ENCODE measurements at regions not wholly inside any gene's neighbourhood (a gene's known extent, or its start where the extent isn't known, plus 50 kb on each side); places are given as distances from the start of the nearest gene placed in this dataset.
"Not testable (repeated sequence)": the region's sequence is repeated elsewhere in the genome, so short reads cannot be mapped to it uniquely, and the experiment has no call there.

- ATAC-seq: no peak
- no peak overlapping the region for H3K4me3 ChIP-seq
- no peaks in the 10 kb centered on the region for H3K9me3 ChIP-seq
- no peaks in the 10 kb centered on the region for H3K4me1 ChIP-seq
- H3K36me3 ChIP-seq: no peaks in the 10 kb centered on the region
- DNase-seq: no peak
- in situ Hi-C loops (cut with MboI; ENCODE audit: low sequenced_read_pairs in 4 of 4): no loop called here
- TF ChIP-seq POLR2A (IDR thresholded peaks at IDR 0.05): no peak
- no peak overlapping the region for H3K27ac ChIP-seq
- intact Hi-C loops (cut with DNase I; ENCODE audit: low total_unique reads): no loop called here
- no peaks in the 10 kb centered on the region for H3K27me3 ChIP-seq
Measured at GRCh38 chr5:101009758-101010519, 106.9 kb upstream of the ST8SIA4 start.

DNA sequence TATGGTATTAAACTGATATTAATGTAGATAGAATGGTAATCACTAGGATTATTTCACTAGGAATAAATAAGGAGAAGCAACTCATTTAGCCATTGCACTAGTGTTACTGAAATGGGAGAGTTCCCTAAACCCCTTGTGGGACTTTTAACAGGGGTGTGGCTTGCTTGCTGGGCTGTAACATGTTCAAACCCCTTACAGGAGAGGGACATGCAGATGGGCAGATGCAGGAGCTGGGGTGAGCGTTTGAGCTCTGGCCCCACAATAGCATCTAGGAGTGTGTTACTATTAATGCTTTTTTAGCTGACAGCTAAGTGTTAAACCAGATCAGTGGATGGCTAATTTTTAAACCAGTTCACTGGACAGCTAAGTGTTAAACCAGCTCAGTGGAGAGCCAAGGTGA is 89.3 kb upstream of the ST8SIA4 start:
- H3K4me1 ChIP-seq: no peaks in the 10 kb centered on the region
- in situ Hi-C loops (cut with MboI; ENCODE audit: low sequenced_read_pairs in 4 of 4): no loop called here
- TF ChIP-seq POLR2A (IDR thresholded peaks at IDR 0.05): no peak
- TF ChIP-seq, protein P1, sequence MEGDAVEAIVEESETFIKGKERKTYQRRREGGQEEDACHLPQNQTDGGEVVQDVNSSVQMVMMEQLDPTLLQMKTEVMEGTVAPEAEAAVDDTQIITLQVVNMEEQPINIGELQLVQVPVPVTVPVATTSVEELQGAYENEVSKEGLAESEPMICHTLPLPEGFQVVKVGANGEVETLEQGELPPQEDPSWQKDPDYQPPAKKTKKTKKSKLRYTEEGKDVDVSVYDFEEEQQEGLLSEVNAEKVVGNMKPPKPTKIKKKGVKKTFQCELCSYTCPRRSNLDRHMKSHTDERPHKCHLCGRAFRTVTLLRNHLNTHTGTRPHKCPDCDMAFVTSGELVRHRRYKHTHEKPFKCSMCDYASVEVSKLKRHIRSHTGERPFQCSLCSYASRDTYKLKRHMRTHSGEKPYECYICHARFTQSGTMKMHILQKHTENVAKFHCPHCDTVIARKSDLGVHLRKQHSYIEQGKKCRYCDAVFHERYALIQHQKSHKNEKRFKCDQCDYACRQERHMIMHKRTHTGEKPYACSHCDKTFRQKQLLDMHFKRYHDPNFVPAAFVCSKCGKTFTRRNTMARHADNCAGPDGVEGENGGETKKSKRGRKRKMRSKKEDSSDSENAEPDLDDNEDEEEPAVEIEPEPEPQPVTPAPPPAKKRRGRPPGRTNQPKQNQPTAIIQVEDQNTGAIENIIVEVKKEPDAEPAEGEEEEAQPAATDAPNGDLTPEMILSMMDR (IDR thresholded peaks at IDR 0.05 in 4 of 5, conservative IDR thresholded peaks at IDR 0.05 in 1 of 5): no peak
- no peak for DNase-seq
- ATAC-seq: no peak
- H3K36me3 ChIP-seq: no peaks in the 10 kb centered on the region
- H3K27ac ChIP-seq: no peak overlapping the region
- H3K4me3 ChIP-seq: no peak overlapping the region
- no peaks in the 10 kb centered on the region for H3K27me3 ChIP-seq
- intact Hi-C loops (cut with DNase I; ENCODE audit: low total_unique reads): no loop called here
- H3K9me3 ChIP-seq: no peaks in the 10 kb centered on the region

DNA sequence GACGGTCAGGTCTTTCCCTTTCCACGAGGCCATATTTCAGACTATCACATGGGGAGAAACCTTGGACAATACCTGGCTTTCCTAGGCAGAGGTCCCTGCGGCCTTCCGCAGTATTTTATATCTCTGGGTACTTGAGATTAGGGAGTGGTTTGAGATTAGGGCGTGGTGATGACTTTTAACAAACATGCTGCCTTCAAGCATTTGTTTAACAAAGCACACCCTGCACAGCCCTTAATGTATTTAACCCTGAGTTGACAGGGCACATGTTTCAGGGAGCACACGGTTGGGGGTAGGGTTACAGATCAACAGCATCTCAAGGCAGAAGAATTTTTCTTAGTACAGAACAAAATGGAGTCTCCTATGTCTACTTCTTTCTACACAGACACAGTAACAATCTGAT is 80.5 kb upstream of the ST8SIA4 start:
- ATAC-seq; intact Hi-C loops (cut with DNase I; ENCODE audit: low total_unique reads); H3K27me3 ChIP-seq; DNase-seq; H3K4me1 ChIP-seq; H3K9me3 ChIP-seq; H3K36me3 ChIP-seq; H3K27ac ChIP-seq; H3K4me3 ChIP-seq; in situ Hi-C loops (cut with MboI; ENCODE audit: low sequenced_read_pairs in 4 of 4): not testable (repeated sequence)

- ATAC-seq (no peak), DNase-seq (no peak)
- H3K27ac ChIP-seq: no peak overlapping the region
- H3K4me1 ChIP-seq: no peaks in the 10 kb centered on the region
- H3K9me3 ChIP-seq: no peaks in the 10 kb centered on the region
- H3K27me3 ChIP-seq: no peaks in the 10 kb centered on the region
- intact Hi-C loops (cut with DNase I; ENCODE audit: low total_unique reads): no loop called here
- no peaks in the 10 kb centered on the region for H3K36me3 ChIP-seq
- no peak overlapping the region for H3K4me3 ChIP-seq
- TF ChIP-seq POLR2A (IDR thresholded peaks at IDR 0.05): no peak
- TF ChIP-seq, protein P1 (IDR thresholded peaks at IDR 0.05 in 4 of 5, conservative IDR thresholded peaks at IDR 0.05 in 1 of 5): no peak
- in situ Hi-C loops (cut with MboI; ENCODE audit: low sequenced_read_pairs in 4 of 4): no loop called here
Measured at GRCh38 chr5:100974082-100974481, 71.0 kb upstream of the ST8SIA4 start.

DNA sequence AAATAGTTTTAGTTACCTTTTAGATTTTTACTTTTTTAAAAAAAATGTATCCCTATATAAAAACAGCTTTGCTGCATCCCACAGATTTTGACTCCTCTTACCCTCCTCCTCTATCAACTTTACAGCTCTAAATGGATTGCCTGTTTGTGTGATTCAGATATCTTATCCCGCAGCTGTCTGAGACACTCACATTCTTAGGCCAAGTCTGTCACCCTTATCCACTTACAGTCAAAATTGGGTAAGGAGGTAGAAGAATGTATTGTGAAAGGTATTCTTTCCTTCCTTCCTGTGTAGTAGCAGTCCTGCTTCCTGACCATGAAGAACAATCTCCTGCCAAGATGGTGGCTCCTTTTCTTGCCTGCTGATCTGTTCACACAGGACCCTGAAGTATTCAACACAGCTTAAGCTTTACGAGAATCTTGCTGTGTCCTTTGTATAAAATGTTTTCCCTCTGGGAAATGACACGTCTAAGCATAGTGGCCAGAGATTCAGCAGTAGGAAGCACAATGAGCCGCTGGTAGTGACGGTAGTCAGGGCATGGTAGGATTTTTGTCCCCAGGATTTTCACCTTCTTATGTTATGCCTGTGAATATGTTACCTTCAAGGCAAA is 67.7 kb upstream of the ST8SIA4 start:
- ATAC-seq: no peak
- no peaks in the 10 kb centered on the region for H3K4me1 ChIP-seq
- in situ Hi-C loops (cut with MboI; ENCODE audit: low sequenced_read_pairs in 4 of 4) (no loop called here), intact Hi-C loops (cut with DNase I; ENCODE audit: low total_unique reads) (no loop called here)
- H3K9me3 ChIP-seq: no peaks in the 10 kb centered on the region
- no peak overlapping the region for H3K4me3 ChIP-seq
- no peak for DNase-seq
- no peaks in the 10 kb centered on the region for H3K36me3 ChIP-seq
- H3K27ac ChIP-seq: no peak overlapping the region
- H3K27me3 ChIP-seq: no peaks in the 10 kb centered on the region
- TF ChIP-seq, protein P1 (IDR thresholded peaks at IDR 0.05 in 4 of 5, conservative IDR thresholded peaks at IDR 0.05 in 1 of 5): no peak
- no peak for TF ChIP-seq POLR2A (IDR thresholded peaks at IDR 0.05)
